Skin of body (tissue), 1 donor: ENCODE measurements at regions not wholly inside any gene's neighbourhood (a gene's known extent, or its start where the extent isn't known, plus 50 kb on each side); places are given as distances from the start of the nearest gene placed in this dataset.

Experiments
- DNase-seq: peaks from one replicate; lab custom pipeline; 2025; lab: John Stamatoyannopoulos, UW

GRCh38 chr11:127531167-127531566 is 530.6 kb upstream of the KIRREL3 start:
- DNase-seq = no peak

- no peak for DNase-seq
Measured at GRCh38 chr11:127528297-127528696, 527.7 kb upstream of the KIRREL3 start.

GRCh38 chr11:127524618-127525017 is 524.0 kb upstream of the KIRREL3 start:
- no peak for DNase-seq

- DNase-seq = no peak
Measured at GRCh38 chr11:127521413-127521812, 520.8 kb upstream of the KIRREL3 start.

- DNase-seq = no peak
Measured at GRCh38 chr11:127507851-127508250, 507.3 kb upstream of the KIRREL3 start.

- DNase-seq = no peak
Measured at GRCh38 chr11:127506647-127507046, 506.1 kb upstream of the KIRREL3 start.

- no peak for DNase-seq
Measured at GRCh38 chr11:127506126-127506525, 505.6 kb upstream of the KIRREL3 start.

GRCh38 chr11:127496165-127496564 is 495.6 kb upstream of the KIRREL3 start:
- no peak for DNase-seq

GRCh38 chr11:127493330-127494022 is 492.9 kb upstream of the KIRREL3 start:
- DNase-seq = no peak

- no peak for DNase-seq
Measured at GRCh38 chr11:127492029-127492428, 491.5 kb upstream of the KIRREL3 start.

- DNase-seq = no peak
Measured at GRCh38 chr11:127491589-127491988, 491.0 kb upstream of the KIRREL3 start.

GRCh38 chr11:127490896-127491295 is 490.3 kb upstream of the KIRREL3 start:
- DNase-seq = no peak

- DNase-seq = no peak
Measured at GRCh38 chr11:127485541-127485940, 485.0 kb upstream of the KIRREL3 start.

- no peak for DNase-seq
Measured at GRCh38 chr11:127481391-127481790, 480.8 kb upstream of the KIRREL3 start.

GRCh38 chr11:127478826-127479225 is 478.3 kb upstream of the KIRREL3 start:
- DNase-seq = no peak

GRCh38 chr11:127474766-127475165 is 474.2 kb upstream of the KIRREL3 start:
- DNase-seq = no peak

GRCh38 chr11:127472505-127472904 is 471.9 kb upstream of the KIRREL3 start:
- no peak for DNase-seq

- DNase-seq = no peak
Measured at GRCh38 chr11:127471662-127472061, 471.1 kb upstream of the KIRREL3 start.

GRCh38 chr11:127470306-127470884 is 469.8 kb upstream of the KIRREL3 start:
- no peak for DNase-seq

- no peak for DNase-seq
Measured at GRCh38 chr11:127464325-127464724, 463.8 kb upstream of the KIRREL3 start.

GRCh38 chr11:127462065-127462344 is 461.4 kb upstream of the KIRREL3 start:
- no peak for DNase-seq

- no peak for DNase-seq
Measured at GRCh38 chr11:127461241-127462064, 460.9 kb upstream of the KIRREL3 start.

GRCh38 chr11:127458561-127458960 is 458.0 kb upstream of the KIRREL3 start:
- DNase-seq = no peak
